ENCODE measurements at regions not wholly inside any gene's neighbourhood (a gene's known extent, or its start where the extent isn't known, plus 50 kb on each side); places are given as distances from the start of the nearest gene placed in this dataset.

DNA sequence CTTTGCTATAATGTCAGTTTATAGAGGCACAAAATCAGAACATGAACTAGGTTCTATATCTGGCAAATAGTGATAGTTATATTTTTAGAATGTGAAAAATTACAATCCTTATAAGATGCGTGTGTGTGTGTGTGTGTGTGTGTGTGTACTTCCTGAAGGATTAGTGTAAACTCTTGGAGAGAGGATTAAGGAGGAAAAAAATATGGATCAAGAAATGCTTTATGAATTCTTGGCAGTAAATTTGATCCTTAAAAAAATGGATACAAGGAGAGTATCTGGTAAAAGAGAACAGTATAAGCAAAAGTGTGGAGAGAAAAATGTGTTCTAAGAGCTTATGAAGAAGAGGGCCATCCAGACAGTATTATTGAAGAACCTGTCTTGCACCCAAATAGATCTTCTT, 484.3 kb downstream of the ADRA2A start:
- TF ChIP-seq, protein P1, sequence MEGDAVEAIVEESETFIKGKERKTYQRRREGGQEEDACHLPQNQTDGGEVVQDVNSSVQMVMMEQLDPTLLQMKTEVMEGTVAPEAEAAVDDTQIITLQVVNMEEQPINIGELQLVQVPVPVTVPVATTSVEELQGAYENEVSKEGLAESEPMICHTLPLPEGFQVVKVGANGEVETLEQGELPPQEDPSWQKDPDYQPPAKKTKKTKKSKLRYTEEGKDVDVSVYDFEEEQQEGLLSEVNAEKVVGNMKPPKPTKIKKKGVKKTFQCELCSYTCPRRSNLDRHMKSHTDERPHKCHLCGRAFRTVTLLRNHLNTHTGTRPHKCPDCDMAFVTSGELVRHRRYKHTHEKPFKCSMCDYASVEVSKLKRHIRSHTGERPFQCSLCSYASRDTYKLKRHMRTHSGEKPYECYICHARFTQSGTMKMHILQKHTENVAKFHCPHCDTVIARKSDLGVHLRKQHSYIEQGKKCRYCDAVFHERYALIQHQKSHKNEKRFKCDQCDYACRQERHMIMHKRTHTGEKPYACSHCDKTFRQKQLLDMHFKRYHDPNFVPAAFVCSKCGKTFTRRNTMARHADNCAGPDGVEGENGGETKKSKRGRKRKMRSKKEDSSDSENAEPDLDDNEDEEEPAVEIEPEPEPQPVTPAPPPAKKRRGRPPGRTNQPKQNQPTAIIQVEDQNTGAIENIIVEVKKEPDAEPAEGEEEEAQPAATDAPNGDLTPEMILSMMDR (IDR thresholded peaks at IDR 0.05) = no peak
- TF ChIP-seq POLR2A (IDR thresholded peaks at IDR 0.05) = no peak

Measured in lower leg skin (tissue), 3 donors.